ENCODE measurements at regions not wholly inside any gene's neighbourhood (a gene's known extent, or its start where the extent isn't known, plus 50 kb on each side); places are given as distances from the start of the nearest gene placed in this dataset.

GRCh38 chr3:88369767-88370166 is 220.0 kb downstream of the C3orf38 start:
- TF ChIP-seq CTCF (IDR thresholded peaks at IDR 0.05) (no peak), POLR2A (IDR thresholded peaks at IDR 0.05) (no peak), POLR2AphosphoS5 (IDR thresholded peaks at IDR 0.05) (no peak)

Measured in breast epithelium (tissue), 3 donors.